Brain microvascular endothelial cell (primary cell): ENCODE measurements at regions not wholly inside any gene's neighbourhood (a gene's known extent, or its start where the extent isn't known, plus 50 kb on each side); places are given as distances from the start of the nearest gene placed in this dataset.

ENCODE experiments used
- DNase-seq: peaks from one replicate; pipeline ENCODE4 v3.0.0-alpha.2; 2020
- H3K27ac ChIP-seq: fragments of 250-450 bp; sonication (Bioruptor Pico); 2 replicates; pipeline ENCODE4 v1.5.1; 2020; ENCODE audit warnings: mild to moderate bottlenecking, moderate library complexity
- H3K27me3 ChIP-seq: fragments of 250-450 bp; sonication (Bioruptor Pico); replicated peaks from 2 replicates; pipeline ENCODE4 v1.5.1; 2020; ENCODE audit warnings: mild to moderate bottlenecking
- H3K36me3 ChIP-seq: fragments of 250-450 bp; sonication (Bioruptor Pico); replicated peaks from 2 replicates; pipeline ENCODE4 v1.5.1; 2020; ENCODE audit warnings: mild to moderate bottlenecking
- H3K4me3 ChIP-seq: 2 replicates; pipeline ENCODE4 v1.5.1; 2011; ENCODE audit warnings: low read depth, mild to moderate bottlenecking, control low read depth, low read length, moderate library complexity
- in situ Hi-C: cut with HindIII; loops from 2 replicates; pipeline ENCODE4 v1.10.0; 2017; ENCODE audit warnings: low sequenced_read_pairs, low pct_ligation_motif_present
- TF ChIP-seq, protein P1 (sequence below): IDR thresholded peaks from 2 replicates; pipeline ENCODE4 v1.5.1; 2011; ENCODE audit warnings: low read depth, mild to moderate bottlenecking, moderate library complexity, low read length, control low read depth, inconsistent platforms; ENCODE audit errors: missing control alignments

DNA sequence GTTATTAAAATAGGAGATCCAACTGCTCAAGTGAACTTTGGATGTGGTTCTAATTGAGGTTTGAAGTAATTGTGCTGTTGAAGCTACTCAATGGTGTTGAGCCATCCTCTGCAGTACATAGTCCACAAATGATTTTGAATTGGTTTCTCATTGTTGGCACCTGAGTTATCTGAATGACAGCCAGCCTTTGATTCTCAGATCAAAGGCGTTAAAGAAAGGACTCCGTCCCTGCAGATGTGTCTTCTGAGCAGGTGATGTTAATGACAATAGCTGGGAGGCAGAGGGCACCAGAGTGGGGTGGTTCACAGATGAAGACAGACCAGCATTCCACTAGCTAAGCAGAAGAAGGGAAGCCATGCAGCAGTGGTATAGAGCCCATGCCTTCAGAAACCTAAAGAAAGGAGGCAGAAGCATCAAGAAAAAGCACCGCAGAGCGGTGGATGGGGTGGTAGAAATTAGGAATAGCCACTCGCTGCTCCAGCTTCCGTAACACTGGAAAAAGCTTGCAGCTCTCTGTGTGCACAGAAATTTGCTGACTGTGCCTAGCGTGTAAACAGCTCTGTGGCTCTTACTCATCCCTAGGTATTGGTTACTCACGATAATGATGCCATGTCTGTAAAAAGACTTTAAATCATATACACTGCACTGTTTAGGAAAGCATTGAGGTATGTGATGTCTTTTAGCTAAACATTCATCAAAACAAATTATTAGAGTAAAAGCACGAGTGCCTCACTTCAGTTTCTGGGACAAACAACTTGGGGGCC is 79.2 kb upstream of the CLCN4 start:
- no peaks in the 10 kb centered on the region for H3K36me3 ChIP-seq
- in situ Hi-C loops: no loop called here
- TF ChIP-seq, protein P1, sequence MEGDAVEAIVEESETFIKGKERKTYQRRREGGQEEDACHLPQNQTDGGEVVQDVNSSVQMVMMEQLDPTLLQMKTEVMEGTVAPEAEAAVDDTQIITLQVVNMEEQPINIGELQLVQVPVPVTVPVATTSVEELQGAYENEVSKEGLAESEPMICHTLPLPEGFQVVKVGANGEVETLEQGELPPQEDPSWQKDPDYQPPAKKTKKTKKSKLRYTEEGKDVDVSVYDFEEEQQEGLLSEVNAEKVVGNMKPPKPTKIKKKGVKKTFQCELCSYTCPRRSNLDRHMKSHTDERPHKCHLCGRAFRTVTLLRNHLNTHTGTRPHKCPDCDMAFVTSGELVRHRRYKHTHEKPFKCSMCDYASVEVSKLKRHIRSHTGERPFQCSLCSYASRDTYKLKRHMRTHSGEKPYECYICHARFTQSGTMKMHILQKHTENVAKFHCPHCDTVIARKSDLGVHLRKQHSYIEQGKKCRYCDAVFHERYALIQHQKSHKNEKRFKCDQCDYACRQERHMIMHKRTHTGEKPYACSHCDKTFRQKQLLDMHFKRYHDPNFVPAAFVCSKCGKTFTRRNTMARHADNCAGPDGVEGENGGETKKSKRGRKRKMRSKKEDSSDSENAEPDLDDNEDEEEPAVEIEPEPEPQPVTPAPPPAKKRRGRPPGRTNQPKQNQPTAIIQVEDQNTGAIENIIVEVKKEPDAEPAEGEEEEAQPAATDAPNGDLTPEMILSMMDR: no peak
- no peaks in the 10 kb centered on the region for H3K27me3 ChIP-seq
- no peak overlapping the region for H3K27ac ChIP-seq
- no peak overlapping the region for H3K4me3 ChIP-seq
- no peak for DNase-seq

DNA sequence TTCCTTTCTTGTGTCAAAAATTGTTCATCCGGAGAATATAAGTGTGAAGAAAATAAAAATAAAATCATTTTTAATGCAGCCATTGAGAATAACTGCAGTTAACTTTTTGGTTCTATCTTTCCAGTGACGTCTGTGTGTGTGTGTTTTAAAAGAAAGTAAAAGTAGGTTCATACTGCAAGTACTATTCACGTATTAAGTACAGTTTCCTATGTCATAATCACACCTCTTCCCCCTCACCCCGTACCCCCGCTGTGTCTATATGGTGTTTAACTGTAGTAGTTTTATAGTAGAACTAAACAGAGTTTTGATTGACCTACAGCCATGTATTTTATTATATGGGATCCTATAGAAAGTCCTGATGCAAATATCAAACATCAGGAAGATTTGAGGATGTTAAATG is 78.5 kb upstream of the CLCN4 start:
- H3K27ac ChIP-seq: no peak overlapping the region
- in situ Hi-C loops: no loop called here
- TF ChIP-seq, protein P1: no peak
- H3K4me3 ChIP-seq: no peak overlapping the region
- H3K36me3 ChIP-seq: no peaks in the 10 kb centered on the region
- no peaks in the 10 kb centered on the region for H3K27me3 ChIP-seq
- DNase-seq: no peak

DNA sequence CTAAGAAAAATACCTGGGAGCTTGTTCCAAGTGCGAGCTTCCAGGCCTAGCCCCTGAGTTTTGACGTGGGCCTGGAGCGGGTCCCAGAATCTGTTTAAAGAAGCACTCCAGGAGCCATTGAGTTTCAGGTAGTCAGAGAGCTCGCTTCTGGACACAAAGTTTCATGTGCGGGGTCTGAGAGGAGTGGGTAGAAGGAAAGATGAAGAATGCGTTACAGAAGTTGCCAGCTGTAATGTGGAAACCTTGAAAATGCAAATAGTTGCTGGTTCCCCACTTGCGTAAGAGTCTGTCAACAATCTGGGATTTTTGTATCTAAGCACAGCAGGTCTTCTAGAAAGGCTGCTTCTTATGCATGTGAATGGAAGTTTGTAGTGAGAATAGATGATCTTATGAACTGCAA is 77.5 kb upstream of the CLCN4 start:
- H3K36me3 ChIP-seq: no peaks in the 10 kb centered on the region
- in situ Hi-C loops: no loop called here
- H3K27me3 ChIP-seq: no peaks in the 10 kb centered on the region
- no peak overlapping the region for H3K27ac ChIP-seq
- TF ChIP-seq, protein P1: no peak
- DNase-seq: no peak
- H3K4me3 ChIP-seq: no peak overlapping the region

DNA sequence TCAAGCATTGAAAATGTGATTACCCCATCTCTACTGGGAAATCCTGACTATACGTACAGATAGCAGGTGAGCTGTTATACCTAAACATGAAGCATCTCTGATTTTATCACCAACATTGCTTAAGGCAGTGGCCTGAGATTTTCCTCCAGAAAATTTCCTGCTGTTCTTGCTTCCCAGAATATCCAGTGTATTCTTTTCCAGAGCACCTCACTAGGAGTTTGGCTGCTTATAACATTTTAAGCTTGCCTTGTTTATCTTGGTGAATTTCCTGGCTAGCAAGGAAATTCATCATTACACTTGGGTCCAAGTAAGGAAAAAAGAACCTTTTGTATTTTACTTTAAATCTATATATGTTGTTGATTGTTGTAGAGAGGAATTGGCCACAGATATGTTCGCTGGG is 73.0 kb upstream of the CLCN4 start:
- Histone ChIP-seq H3K4me3 (no peak overlapping the region), H3K27ac (no peak overlapping the region), H3K27me3 (no peaks in the 10 kb centered on the region), H3K36me3 (no peaks in the 10 kb centered on the region)
- in situ Hi-C loops: no loop called here
- TF ChIP-seq, protein P1: no peak
- no peak for DNase-seq

DNA sequence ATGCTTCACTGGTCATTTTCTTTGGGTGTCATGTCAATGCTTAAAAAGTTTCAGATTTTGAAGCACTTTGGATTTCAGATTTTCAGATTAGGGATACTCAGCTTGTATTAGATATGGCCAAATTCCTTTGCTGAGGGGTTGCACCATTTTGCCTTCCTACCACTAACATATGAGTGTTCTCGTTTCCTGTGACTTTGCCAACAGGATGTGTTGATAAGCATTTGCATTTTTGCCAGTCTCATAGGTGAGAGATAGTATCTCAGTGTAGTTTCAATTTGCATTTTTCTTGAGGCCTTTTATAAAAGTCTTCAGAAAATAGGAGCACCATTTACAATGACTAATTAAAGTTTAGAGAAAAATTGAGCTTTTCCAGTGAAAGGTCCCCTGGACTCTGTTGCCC is 71.6 kb upstream of the CLCN4 start:
- no peak for DNase-seq
- Histone ChIP-seq H3K27me3 (no peaks in the 10 kb centered on the region), H3K4me3 (no peak overlapping the region), H3K27ac (no peak overlapping the region), H3K36me3 (no peaks in the 10 kb centered on the region)
- in situ Hi-C loops: no loop called here
- TF ChIP-seq, protein P1: no peak

DNA sequence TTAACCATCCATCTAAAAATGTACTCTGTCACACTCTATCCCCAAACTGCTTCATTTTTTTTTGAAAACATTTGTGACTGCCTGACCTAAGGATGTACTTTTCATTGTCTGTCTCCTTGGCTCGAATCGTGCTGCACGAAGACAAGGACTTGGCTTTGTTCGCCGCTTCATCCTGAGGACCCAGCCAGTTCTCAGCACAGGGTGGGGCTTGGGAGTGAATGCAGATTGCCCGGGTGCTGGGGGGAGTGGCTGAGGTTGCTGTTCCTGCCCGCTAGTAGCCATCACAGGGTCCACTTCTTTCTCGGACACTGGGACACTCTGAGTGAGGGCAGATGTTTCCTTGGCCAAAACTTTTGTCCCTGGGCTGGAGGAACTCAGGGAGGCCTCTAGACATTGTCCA is 70.1 kb upstream of the CLCN4 start:
- H3K27me3 ChIP-seq: no peaks in the 10 kb centered on the region
- no peak for DNase-seq
- no peak overlapping the region for H3K4me3 ChIP-seq
- H3K36me3 ChIP-seq: no peaks in the 10 kb centered on the region
- no peak overlapping the region for H3K27ac ChIP-seq
- TF ChIP-seq, protein P1: no peak
- in situ Hi-C loops: no loop called here
